22Rv1 (cell line): ENCODE measurements at regions not wholly inside any gene's neighbourhood (a gene's known extent, or its start where the extent isn't known, plus 50 kb on each side); places are given as distances from the start of the nearest gene placed in this dataset.

Experiments
- H3K27ac ChIP-seq: fragments of 450-650 bp; 2 replicates; pipeline ENCODE4 v1.5.1; 2017
- CTCF ChIP-seq: fragments of 450-650 bp; IDR thresholded peaks from 2 replicates; pipeline ENCODE4 v1.5.1; 2017; ENCODE audit warnings: mild to moderate bottlenecking
- ZFX ChIP-seq: fragments of 450-650 bp; IDR thresholded peaks from 2 replicates; pipeline ENCODE4 v1.6.1; 2017; ENCODE audit warnings: antibody characterized with exemption, borderline replicate concordance

GRCh38 chr15:25565470-25566264, 126.8 kb upstream of the UBE3A start:
- TF ChIP-seq CTCF: no peak
- no peak for TF ChIP-seq ZFX

DNA sequence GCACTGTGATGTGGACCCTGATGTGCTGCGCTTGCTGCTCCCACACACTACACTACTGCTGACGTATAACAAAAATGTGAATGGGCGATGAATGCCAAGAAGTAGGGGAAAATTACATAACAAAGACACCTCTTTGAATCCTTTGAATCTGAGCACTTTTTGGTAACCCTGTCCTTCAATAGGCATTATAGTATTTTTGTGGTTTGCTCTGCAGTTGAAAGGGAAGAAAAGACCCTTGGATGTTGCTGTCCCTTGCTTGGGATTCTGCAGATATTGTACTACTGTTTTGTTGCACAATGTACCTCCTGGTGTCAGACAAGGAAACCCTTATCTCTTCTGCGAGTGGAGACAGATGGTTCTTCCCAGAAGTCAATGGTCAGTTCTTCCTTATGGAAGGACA, 124.8 kb upstream of the UBE3A start:
- H3K27ac ChIP-seq: no peak overlapping the region
- TF ChIP-seq CTCF (no peak), ZFX (no peak)

More at GRCh38 chr15:25565470-25566264, 126.8 kb upstream of the UBE3A start:
- no peak overlapping the region for H3K27ac ChIP-seq

GRCh38 chr15:25557926-25558325, 119.1 kb upstream of the UBE3A start:
- no peak for TF ChIP-seq CTCF
- TF ChIP-seq ZFX: no peak

DNA sequence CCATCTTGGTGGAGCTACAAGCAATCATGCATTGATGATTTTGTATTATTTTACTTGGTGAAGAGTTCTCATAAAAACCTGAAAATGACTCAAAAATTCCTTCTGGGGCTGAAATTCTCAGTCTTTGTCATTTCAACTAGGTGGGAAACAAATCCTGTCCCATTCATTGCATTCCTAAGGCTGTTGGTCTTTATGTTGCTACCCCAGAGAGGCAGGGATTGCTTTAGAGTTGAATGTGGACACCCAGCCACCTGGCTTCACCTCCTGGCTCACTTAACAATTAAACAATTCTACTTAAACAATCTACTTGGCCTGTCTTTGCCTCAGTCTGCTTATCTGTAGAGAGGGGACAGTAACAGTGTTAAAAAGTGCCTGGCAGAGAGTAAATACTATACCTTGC, 117.3 kb upstream of the UBE3A start:
- TF ChIP-seq CTCF: no peak
- no peak for TF ChIP-seq ZFX
- no peak overlapping the region for H3K27ac ChIP-seq

More at GRCh38 chr15:25557926-25558325, 119.1 kb upstream of the UBE3A start:
- H3K27ac ChIP-seq: no peak overlapping the region

- TF ChIP-seq CTCF (no peak), ZFX (no peak)
- no peak overlapping the region for H3K27ac ChIP-seq
These were observed 115.8 kb upstream of the UBE3A start for GRCh38 chr15:25554640-25555039.

DNA sequence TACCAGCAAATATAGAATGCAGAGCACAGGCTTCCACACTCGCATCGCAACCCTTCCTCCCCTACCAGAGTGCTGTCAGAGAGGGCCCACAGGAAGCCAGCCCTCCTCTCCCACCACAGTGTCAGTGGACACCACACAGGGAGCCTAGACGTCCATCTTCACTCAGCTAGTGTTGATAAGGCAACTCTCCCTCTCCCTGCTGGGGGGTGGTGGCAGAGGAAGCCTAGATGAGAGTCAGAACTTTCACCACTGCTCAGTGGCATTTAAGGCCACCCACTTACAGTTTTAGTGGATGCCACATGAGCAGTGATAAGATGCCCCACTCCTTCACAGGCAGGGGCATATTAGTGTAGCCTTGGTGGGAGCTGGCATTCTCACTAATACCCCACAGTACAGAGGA, 109.8 kb upstream of the UBE3A start:
- no peak for TF ChIP-seq ZFX
- no peak for TF ChIP-seq CTCF
- no peak overlapping the region for H3K27ac ChIP-seq

- no peak overlapping the region for H3K27ac ChIP-seq
- no peak for TF ChIP-seq ZFX
These were observed 107.1 kb upstream of the UBE3A start for GRCh38 chr15:25545889-25546288.
